ENCODE measurements at regions not wholly inside any gene's neighbourhood (a gene's known extent, or its start where the extent isn't known, plus 50 kb on each side); places are given as distances from the start of the nearest gene placed in this dataset.

GRCh38 chr3:17936736-17937480 is 194.5 kb upstream of the TBC1D5 start:
- no peak for DNase-seq

DNA sequence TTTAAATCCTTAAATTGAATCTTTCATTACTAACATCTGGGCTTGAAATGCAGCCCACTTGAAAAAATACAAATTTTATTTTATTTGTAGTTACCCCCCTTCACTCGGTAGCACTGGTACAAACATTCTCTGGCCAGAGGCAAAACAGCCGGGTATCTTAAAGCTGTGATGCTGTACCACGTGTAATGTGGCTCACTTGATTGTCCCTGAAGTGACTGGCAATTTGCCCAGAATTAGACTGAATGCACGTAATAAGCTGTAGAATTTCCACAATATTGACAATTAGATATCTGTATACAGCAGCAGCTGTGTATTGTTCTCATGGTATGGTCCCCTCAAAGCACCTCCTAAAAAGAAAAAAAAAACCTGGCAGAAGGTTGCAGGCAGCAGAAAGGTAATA is 192.8 kb upstream of the TBC1D5 start:
- no peak for DNase-seq

DNA sequence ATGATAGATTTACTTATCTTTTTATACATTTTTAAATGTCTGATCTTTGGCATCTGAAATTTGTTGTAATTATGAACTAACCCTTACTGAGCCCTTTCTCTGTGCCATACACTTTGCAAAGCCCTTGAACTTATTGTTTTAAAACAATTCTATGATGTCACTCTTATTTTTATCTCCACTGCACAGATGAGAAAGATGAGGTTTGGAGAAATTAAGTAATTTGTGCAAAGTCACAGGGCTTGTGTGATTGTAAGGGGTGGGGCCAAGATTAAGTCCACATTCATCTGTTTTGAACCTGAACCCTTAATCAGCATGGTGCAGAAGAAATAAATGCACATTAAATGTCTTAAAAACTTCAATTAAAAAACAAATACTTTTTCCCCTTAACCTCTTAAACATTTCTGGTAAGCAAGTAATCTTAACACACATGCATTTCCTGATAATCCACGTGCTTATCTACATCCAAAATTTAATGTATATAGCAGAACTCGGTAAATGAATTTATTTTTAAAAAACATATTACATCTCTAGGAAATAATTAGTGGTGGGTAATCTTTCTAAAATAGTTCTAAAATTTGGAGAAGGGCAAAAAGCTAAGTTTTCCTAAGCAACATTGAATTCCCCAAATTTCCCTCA is 189.8 kb upstream of the TBC1D5 start:
- DNase-seq = no peak

GRCh38 chr3:17931131-17931530 is 188.7 kb upstream of the TBC1D5 start:
- no peak for DNase-seq

GRCh38 chr3:17928502-17929145 is 186.2 kb upstream of the TBC1D5 start:
- DNase-seq = no peak

- DNase-seq = no peak
Observed at GRCh38 chr3:17927036-17927435, 184.6 kb upstream of the TBC1D5 start.

DNA sequence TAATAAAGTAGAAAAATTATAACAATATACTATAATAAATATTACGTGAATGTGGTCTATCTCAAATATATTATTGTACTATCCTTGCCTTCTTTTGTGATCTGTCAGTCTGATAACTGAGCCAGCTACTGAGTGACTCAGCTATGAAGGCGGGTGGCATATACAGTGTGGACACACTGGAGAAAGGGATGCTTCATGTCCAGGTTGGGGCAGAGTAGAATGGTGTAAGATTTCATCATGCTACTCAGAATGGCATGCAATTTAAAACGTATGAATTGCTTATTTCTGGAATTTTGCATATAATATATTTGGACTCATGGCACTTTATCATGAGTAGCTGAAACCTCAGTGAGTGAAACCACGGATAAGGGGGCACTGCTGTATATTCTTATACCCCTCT is 172.9 kb upstream of the TBC1D5 start:
- no peak for DNase-seq

DNA sequence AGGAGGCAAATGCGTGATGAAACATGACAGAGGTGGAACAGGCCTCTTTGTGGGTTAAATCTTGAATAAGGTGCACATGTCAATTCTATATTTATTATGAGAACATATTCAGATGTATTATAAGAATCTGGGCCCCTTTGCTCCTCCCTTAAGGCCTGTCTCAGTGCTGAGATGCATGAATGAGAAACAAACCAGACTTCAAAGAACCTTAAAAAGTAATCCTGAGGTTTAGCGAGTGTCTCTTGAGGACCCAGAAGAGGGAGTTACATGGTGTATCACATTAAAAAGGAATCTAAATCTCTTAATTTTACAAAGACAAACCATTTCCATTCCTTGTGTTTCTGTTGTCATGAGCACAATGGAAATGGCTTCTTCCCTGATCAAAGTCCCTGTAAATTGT is 170.9 kb upstream of the TBC1D5 start:
- DNase-seq = no peak

DNA sequence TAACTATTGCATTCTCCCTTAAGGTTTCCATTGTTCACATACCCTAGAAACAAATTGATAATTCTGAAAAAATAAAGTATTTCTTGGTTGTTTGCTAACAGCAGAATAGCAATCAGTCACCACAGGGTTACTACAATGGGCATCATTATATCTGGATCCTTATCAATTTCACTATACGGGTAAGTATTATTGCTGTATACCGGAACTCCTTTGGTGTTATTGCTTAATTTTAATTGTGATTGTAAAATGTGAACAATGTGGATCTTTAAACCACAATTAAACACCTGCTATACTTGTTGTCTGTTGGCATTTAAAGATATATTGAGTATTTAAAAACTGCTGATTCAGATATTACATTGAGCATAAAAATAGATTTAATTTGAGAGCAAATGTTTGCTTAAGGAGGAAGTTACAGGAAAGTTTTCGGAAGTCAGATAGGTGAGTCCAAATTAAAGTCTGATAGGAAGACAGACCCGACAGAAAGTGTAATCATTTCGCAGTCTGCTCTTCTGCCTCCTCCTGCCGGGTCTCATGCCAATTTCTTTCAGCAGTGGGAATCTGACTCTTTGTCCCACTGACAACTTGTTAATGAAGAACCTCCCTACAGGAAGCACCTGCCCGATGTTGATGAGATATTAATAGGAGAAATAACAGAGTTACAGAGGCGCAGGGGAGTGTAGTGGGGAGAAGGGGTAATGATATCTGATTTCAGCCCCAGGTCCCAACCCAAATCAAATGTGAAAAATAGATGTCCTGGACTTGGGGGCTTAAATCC is 169.7 kb upstream of the TBC1D5 start:
- DNase-seq = no peak

DNA sequence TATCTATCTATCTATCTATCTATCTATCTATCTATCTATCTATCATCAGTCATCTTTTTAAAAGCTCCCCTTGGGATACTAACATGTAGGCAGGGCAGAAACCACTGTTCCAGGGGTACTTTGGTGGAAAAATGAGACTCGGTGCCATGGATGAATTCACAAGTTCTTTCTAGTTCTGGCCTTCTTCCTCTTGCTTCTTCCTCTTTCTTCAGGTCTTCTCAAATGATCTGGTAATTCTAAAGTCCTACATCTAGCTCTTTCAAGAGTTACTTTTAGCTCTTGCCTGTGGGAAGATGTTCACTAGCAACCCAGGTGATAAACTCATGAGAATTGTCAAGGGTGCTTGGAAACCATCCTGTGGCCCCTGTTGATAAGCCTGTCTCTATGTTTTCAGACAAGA is 168.5 kb upstream of the TBC1D5 start:
- DNase-seq = no peak

GRCh38 chr3:17909714-17910113 is 167.3 kb upstream of the TBC1D5 start:
- DNase-seq = no peak

DNA sequence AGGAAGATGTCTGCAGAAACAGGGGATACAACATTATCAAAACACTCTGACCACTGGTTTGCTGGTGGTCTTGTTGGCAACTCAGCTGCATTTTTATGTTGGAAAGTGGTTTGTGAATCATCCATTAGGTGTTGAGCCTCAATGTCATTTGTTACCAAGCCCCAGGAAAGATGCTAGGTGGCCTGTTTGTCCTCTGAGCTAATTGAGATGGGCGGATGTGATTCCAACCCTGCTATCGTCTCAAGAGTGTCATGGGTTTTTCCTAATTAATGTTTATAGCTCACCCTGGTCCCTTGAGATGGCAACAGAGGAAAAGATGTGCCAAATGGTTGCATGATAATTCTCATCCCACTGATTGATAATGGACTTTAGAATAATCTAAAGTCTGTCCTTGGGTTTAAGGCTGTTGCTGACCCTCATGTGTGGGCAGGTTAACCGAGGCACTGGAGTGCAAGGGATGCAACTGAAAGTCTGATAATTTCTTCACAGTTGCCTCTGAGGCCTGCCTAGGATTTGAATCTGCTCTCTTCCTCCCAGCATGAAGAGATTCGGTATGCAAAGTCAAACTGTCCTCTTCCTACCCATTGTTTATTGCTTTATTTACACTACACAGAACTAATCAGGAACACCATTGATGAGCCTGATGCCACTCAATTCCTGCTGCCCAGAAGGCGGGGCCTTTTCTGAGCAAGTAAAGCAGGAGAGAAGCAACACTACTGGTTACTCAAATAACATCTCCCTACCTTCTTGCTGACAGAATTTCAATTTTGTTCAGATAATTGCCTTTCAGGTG is 166.2 kb upstream of the TBC1D5 start:
- no peak for DNase-seq

GRCh38 chr3:17905996-17906395 is 163.6 kb upstream of the TBC1D5 start:
- no peak for DNase-seq

DNA sequence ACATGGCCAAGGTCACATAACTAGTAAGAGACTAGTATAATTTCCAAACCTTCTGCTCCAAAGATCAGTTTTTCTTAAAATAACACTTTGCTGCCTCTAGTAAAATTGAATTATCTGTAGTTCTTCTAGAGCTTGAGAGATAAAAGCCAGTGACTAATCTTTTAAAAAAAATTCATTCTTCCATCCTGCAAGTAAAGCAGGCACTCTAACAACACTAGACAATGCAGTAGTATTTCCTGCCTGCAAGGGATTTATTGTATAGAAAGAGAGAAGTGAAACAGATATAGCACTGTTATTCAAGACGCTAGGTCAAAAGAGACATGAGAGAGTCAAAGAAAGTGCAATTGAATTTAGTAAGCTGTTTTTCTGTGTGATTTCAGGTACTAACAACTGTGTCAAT is 159.5 kb upstream of the TBC1D5 start:
- no peak for DNase-seq

DNA sequence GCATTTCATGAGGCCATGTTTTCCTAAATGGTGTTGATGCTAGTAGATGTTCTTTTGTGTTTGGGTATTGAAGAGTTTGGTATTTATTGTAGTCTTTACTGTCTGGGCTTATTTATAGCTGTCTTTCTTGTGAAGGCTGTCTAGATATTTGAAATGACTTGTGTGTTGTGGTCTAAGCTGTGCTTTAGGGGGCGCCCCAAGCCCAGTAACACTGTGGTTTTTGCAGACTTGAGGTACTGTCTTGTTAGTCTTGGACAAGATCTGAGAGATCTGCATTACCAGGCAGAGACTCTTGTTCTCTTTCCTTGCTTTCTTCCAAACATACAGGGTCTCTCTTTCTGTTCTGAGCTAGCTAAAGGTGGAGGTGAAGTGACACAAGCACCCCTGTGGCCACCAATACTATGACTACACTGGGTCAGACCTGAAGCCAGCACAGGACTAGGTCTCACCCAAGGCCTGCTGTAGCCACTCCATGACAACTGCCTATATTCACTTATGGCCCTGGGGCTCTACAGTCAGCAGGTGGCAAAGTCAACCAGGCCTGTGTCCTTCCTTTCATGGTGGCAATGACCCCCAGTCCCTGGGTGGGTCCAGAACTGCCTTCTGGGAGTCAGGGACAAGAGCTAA is 152.1 kb upstream of the TBC1D5 start:
- no peak for DNase-seq

- no peak for DNase-seq
Observed at GRCh38 chr3:17891139-17891856, 148.9 kb upstream of the TBC1D5 start.

GRCh38 chr3:17885986-17886385 is 143.6 kb upstream of the TBC1D5 start:
- DNase-seq = no peak

GRCh38 chr3:17882981-17883380 is 140.6 kb upstream of the TBC1D5 start:
- no peak for DNase-seq

DNA sequence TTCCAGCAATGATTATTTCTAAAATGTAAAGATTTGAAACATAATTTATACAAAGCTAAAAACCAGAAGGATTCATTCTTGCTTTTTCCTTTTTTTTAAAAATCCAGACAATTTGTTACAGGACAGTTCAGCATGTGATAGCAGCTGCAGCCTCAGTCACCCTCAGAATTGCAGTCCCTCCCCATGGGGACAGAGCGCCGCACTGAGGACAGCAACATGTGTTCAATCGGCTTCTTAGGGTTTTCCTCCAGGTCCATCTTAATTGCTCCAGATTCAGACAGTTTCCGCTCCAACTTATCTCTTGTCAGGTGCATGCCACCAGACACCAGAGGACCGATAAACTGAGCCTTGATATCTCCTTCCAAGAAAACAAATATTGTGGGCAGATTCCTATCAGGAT is 134.9 kb upstream of the TBC1D5 start:
- DNase-seq = no peak

GRCh38 chr3:17874636-17875035 is 132.2 kb upstream of the TBC1D5 start:
- no peak for DNase-seq

DNA sequence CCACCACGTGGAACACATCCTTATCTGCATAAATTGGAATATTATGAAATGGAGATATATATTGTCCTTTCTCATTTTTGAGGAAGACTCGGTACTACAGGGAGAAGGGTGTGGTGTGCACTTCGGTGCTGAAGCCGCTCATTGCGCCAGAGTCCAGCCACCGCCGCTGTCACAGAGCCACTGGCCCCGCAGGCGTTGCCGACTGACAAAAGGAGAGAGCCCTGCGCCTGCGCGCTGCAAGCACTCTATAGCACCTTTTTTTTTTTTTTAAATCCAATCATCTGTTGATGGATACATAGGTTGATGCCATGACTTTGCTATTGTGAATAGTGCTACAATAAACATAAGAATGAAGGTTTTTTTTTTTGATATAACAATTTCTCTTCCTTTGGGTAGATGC is 130.0 kb upstream of the TBC1D5 start:
- DNase-seq = no peak

- DNase-seq = no peak
Observed at GRCh38 chr3:17865631-17866030, 123.2 kb upstream of the TBC1D5 start.

All from NCI-H446 treated with DMSO at 0.1 percent for 48 hours (cell line).